ENCODE measurements at regions not wholly inside any gene's neighbourhood (a gene's known extent, or its start where the extent isn't known, plus 50 kb on each side); places are given as distances from the start of the nearest gene placed in this dataset.

GRCh38 chr17:72558971-72559476 is 438.2 kb downstream of the SOX9 start:
- H3K4me3 ChIP-seq (ENCODE audit: low read depth, low read length): no peak overlapping the region
- no peak for DNase-seq (ENCODE audit: low read depth)
- TF ChIP-seq CTCF (IDR thresholded peaks at IDR 0.05; ENCODE audit: control insufficient read depth, extremely low read depth, insufficient read depth): no peak

- TF ChIP-seq CTCF (IDR thresholded peaks at IDR 0.05; ENCODE audit: control insufficient read depth, extremely low read depth, insufficient read depth): peak; percentile 94
- peak; percentile 30 for DNase-seq (ENCODE audit: low read depth)
- H3K4me3 ChIP-seq (ENCODE audit: low read depth, low read length): no peak overlapping the region
These were observed 439.8 kb downstream of the SOX9 start for GRCh38 chr17:72560303-72561247.

- no peak for DNase-seq (ENCODE audit: low read depth)
- no peak for TF ChIP-seq CTCF (IDR thresholded peaks at IDR 0.05; ENCODE audit: control insufficient read depth, extremely low read depth, insufficient read depth)
- H3K4me3 ChIP-seq (ENCODE audit: low read depth, low read length): no peak overlapping the region
These were observed 440.4 kb downstream of the SOX9 start for GRCh38 chr17:72561266-72561665.

- no peak for TF ChIP-seq CTCF (IDR thresholded peaks at IDR 0.05; ENCODE audit: control insufficient read depth, extremely low read depth, insufficient read depth)
- H3K4me3 ChIP-seq (ENCODE audit: low read depth, low read length): no peak overlapping the region
- DNase-seq (ENCODE audit: low read depth): no peak
These were observed 440.9 kb downstream of the SOX9 start for GRCh38 chr17:72561680-72562079.

GRCh38 chr17:72562615-72563188 is 441.9 kb downstream of the SOX9 start:
- no peak for DNase-seq (ENCODE audit: low read depth)
- no peak for TF ChIP-seq CTCF (IDR thresholded peaks at IDR 0.05; ENCODE audit: control insufficient read depth, extremely low read depth, insufficient read depth)
- no peak overlapping the region for H3K4me3 ChIP-seq (ENCODE audit: low read depth, low read length)

GRCh38 chr17:72563952-72564351 is 443.1 kb downstream of the SOX9 start:
- DNase-seq (ENCODE audit: low read depth): no peak
- H3K4me3 ChIP-seq (ENCODE audit: low read depth, low read length): no peak overlapping the region
- TF ChIP-seq CTCF (IDR thresholded peaks at IDR 0.05; ENCODE audit: control insufficient read depth, extremely low read depth, insufficient read depth): no peak

Data from LNCaP clone FGC (cell line).